SU-DHL-6 (cell line): ENCODE measurements at regions not wholly inside any gene's neighbourhood (a gene's known extent, or its start where the extent isn't known, plus 50 kb on each side); places are given as distances from the start of the nearest gene placed in this dataset.

Source experiments
- H2AFZ ChIP-seq: fragments of 200-600 bp; sonication (generic); 2 replicates; pipeline ENCODE4 v1.6.1; 2014; ENCODE audit warnings: low read depth, mild to moderate bottlenecking, moderate library complexity, mixed read lengths, antibody characterized with exemption, low read length; ENCODE audit not compliant: severe bottlenecking
- H3F3A ChIP-seq: fragments of 200-600 bp; shearing (Covaris generic); 2 replicates; pipeline ENCODE4 v1.6.0; 2016; ENCODE audit warnings: antibody characterized with exemption, mild to moderate bottlenecking; ENCODE audit not compliant: insufficient read depth
- H3K27ac ChIP-seq: fragments of 200-600 bp; sonication (generic); 2 replicates; pipeline ENCODE4 v1.5.1; 2016; ENCODE audit warnings: low read depth, mild to moderate bottlenecking, low read length, moderate library complexity, mixed read lengths
- H3K27me3 ChIP-seq: fragments of 200-600 bp; sonication (generic), shearing (Covaris generic); 2 replicates; pipeline ENCODE4 v1.6.0; 2014; ENCODE audit warnings: mild to moderate bottlenecking, low read length
- H3K36me3 ChIP-seq: fragments of 200-600 bp; sonication (generic); 2 replicates; pipeline ENCODE4 v1.6.1; 2014; ENCODE audit warnings: mild to moderate bottlenecking, low read length, mixed read lengths
- H3K4me2 ChIP-seq: fragments of 300-600, 200-600 bp; shearing (Covaris generic), sonication (generic); 2 replicates; pipeline ENCODE4 v1.6.0; 2014; ENCODE audit warnings: low read length, low read depth, mild to moderate bottlenecking; ENCODE audit not compliant: poor library complexity, severe bottlenecking
- H3K4me3 ChIP-seq: fragments of 200-600 bp; sonication (generic); 2 replicates; pipeline ENCODE4 v1.5.1; 2014; ENCODE audit warnings: antibody characterized with exemption, low read length, mild to moderate bottlenecking, mixed read lengths; ENCODE audit not compliant: insufficient read depth, poor library complexity, severe bottlenecking
- H3K79me2 ChIP-seq: fragments of 200-600 bp; sonication (generic); 2 replicates; pipeline ENCODE4 v1.6.1; 2014; ENCODE audit warnings: mild to moderate bottlenecking, low read length, moderate library complexity; ENCODE audit not compliant: insufficient read depth
- H3K9ac ChIP-seq: fragments of 200-600 bp; sonication (generic); 2 replicates; pipeline ENCODE4 v1.7.0; 2014; ENCODE audit warnings: mild to moderate bottlenecking, low read length
- H3K9me2 ChIP-seq: fragments of 200-600 bp; sonication (generic); replicated peaks from 2 replicates; pipeline ENCODE4 v1.6.1; 2014; ENCODE audit warnings: low read length; ENCODE audit not compliant: insufficient read depth
- H3K9me3 ChIP-seq: fragments of 200-600 bp; sonication (generic); 2 replicates; pipeline ENCODE4 v1.6.1; 2014; ENCODE audit warnings: low read length, mixed read lengths; ENCODE audit not compliant: insufficient read depth
- H4K20me1 ChIP-seq: fragments of 200-600 bp; sonication (generic); 2 replicates; pipeline ENCODE4 v1.6.1; 2014; ENCODE audit warnings: low read depth, mild to moderate bottlenecking, antibody characterized with exemption, low read length, moderate library complexity, mixed read lengths
- CTCF ChIP-seq: fragments of 200-600 bp; sonication (generic); IDR thresholded peaks from one replicate; pipeline ENCODE4 v1.5.1; 2017; ENCODE audit warnings: antibody characterized with exemption, mild to moderate bottlenecking, low read length, moderate library complexity; ENCODE audit not compliant: insufficient read depth, poor library complexity, severe bottlenecking
- EZH2phosphoT487 ChIP-seq: fragments of 200-600 bp; sonication (generic), shearing (Covaris generic); conservative IDR thresholded peaks from 2 replicates; pipeline ENCODE4 v1.6.1; 2018; ENCODE audit warnings: mild to moderate bottlenecking, antibody characterized with exemption, low read length, moderate library complexity, mixed read lengths

DNA sequence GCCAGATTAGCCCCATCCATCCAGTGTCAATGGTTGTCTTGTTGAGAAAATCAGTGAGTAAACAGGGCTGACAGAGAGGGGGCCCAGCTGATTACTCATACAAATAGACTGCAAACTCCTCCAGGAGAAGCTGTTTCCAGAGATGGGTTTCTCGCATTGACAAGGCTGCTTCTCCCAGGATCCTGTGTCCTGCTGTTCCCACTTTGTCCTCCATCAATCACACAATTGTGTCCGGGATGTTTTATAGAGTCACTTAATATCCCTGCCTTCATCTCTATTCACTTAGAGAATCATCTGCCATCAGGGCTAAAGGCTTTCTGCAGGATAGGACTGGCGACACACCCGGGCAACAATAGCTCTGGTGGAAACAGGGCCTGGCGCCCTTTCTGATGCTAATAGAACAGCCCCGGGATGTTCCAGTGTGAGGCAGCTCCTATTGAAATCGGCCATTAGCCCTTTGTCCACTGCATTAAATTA is 71.7 kb upstream of the TBCA start:
- TF ChIP-seq EZH2phosphoT487 (no peak), CTCF (no peak)
- no peaks in the 10 kb centered on the region for H3K9me2 ChIP-seq
- H3K9ac ChIP-seq: no peak overlapping the region
- H3K4me3 ChIP-seq: no peak overlapping the region
- H3K27ac ChIP-seq: no peak overlapping the region
- H3K9me3 ChIP-seq: no peaks in the 10 kb centered on the region
- H4K20me1 ChIP-seq: no peaks in the 10 kb centered on the region
- H3K4me2 ChIP-seq: no peak overlapping the region
- no peaks in the 10 kb centered on the region for H3K79me2 ChIP-seq
- 0 out of 2 replicates have a peak, but pooled peaks cover 1% of the 10 kb centered on the region for H3F3A ChIP-seq
- no peak overlapping the region for H2AFZ ChIP-seq
- no peaks in the 10 kb centered on the region for H3K36me3 ChIP-seq
- no peaks in the 10 kb centered on the region for H3K27me3 ChIP-seq

GRCh38 chr5:77847129-77847460 is 71.0 kb upstream of the TBCA start:
- H3K36me3 ChIP-seq: no peaks in the 10 kb centered on the region
- H3K27me3 ChIP-seq: no peaks in the 10 kb centered on the region
- H3K4me3 ChIP-seq: no peak overlapping the region
- H2AFZ ChIP-seq: no peak overlapping the region
- no peaks in the 10 kb centered on the region for H3F3A ChIP-seq
- TF ChIP-seq CTCF: no peak
- no peak for TF ChIP-seq EZH2phosphoT487
- H3K9me2 ChIP-seq: no peaks in the 10 kb centered on the region
- H3K27ac ChIP-seq: no peak overlapping the region
- no peaks in the 10 kb centered on the region for H4K20me1 ChIP-seq
- no peaks in the 10 kb centered on the region for H3K9me3 ChIP-seq
- no peak overlapping the region for H3K9ac ChIP-seq
- no peaks in the 10 kb centered on the region for H3K79me2 ChIP-seq
- H3K4me2 ChIP-seq: no peak overlapping the region

GRCh38 chr5:77846422-77847128 is 70.4 kb upstream of the TBCA start:
- Histone ChIP-seq H3K27ac (no peak overlapping the region), H3K4me3 (no peak overlapping the region), H3K9ac (no peak overlapping the region), H3F3A (no peaks in the 10 kb centered on the region), H3K9me3 (no peaks in the 10 kb centered on the region), H3K79me2 (no peaks in the 10 kb centered on the region), H3K4me2 (no peak overlapping the region), H4K20me1 (no peaks in the 10 kb centered on the region), H3K27me3 (no peaks in the 10 kb centered on the region), H3K36me3 (no peaks in the 10 kb centered on the region), H3K9me2 (no peaks in the 10 kb centered on the region), H2AFZ (no peak overlapping the region)
- TF ChIP-seq CTCF: no peak
- no peak for TF ChIP-seq EZH2phosphoT487
